SU-DHL-6 (cell line): ENCODE measurements at regions not wholly inside any gene's neighbourhood (a gene's known extent, or its start where the extent isn't known, plus 50 kb on each side); places are given as distances from the start of the nearest gene placed in this dataset.

ENCODE experiments used
- EZH2phosphoT487 ChIP-seq: fragments of 200-600 bp; sonication (generic), shearing (Covaris generic); conservative IDR thresholded peaks from 2 replicates; pipeline ENCODE4 v1.6.1; 2018; ENCODE audit warnings: mild to moderate bottlenecking, antibody characterized with exemption, low read length, moderate library complexity, mixed read lengths
- TF ChIP-seq, protein P1 (sequence below): fragments of 200-600 bp; sonication (generic); IDR thresholded peaks from one replicate; pipeline ENCODE4 v1.5.1; 2017; ENCODE audit warnings: antibody characterized with exemption, mild to moderate bottlenecking, low read length, moderate library complexity; ENCODE audit not compliant: insufficient read depth, poor library complexity, severe bottlenecking

DNA sequence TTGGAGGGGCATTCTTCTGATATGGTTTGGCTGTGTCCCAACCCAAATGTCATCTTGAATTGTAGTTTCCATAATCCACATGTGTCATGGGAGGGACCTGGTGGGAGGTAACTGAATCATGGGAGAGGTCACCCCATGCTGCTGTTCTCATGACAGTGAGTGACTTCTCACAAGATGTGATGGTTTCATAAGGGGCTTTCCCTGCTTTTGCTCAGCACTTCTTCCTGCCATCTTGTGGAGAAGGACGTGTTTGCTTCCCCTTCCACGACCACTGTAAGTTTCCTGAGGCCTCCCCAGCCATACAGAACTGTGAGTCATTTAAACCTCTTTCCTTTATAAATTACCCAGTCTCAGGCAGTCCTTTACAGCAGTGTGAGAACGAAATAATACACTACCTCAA, 382.4 kb downstream of the VRK1 start:
- TF ChIP-seq, protein P1, sequence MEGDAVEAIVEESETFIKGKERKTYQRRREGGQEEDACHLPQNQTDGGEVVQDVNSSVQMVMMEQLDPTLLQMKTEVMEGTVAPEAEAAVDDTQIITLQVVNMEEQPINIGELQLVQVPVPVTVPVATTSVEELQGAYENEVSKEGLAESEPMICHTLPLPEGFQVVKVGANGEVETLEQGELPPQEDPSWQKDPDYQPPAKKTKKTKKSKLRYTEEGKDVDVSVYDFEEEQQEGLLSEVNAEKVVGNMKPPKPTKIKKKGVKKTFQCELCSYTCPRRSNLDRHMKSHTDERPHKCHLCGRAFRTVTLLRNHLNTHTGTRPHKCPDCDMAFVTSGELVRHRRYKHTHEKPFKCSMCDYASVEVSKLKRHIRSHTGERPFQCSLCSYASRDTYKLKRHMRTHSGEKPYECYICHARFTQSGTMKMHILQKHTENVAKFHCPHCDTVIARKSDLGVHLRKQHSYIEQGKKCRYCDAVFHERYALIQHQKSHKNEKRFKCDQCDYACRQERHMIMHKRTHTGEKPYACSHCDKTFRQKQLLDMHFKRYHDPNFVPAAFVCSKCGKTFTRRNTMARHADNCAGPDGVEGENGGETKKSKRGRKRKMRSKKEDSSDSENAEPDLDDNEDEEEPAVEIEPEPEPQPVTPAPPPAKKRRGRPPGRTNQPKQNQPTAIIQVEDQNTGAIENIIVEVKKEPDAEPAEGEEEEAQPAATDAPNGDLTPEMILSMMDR: no peak
- no peak for TF ChIP-seq EZH2phosphoT487
